ENCODE measurements at regions not wholly inside any gene's neighbourhood (a gene's known extent, or its start where the extent isn't known, plus 50 kb on each side); places are given as distances from the start of the nearest gene placed in this dataset.

DNA sequence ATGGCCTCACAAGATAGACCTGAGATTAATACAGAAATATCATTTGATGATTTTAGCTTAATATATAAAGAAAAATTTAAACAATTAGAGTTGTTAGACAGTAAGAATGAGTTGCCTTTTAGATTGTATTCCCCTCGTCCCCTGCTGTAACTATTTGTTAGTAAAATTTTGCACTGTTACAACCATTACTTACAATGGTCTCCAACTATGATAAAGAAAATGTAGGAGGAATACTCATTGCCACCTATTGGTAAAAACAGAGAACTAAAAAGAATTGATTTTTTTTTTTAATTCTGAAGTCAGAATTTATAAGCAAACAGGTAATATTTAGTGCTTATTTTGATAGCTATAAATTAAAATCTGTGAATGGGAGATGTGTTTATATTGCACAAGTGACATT is 937.6 kb downstream of the TLE4 start (continued):
- TF ChIP-seq, protein P1, sequence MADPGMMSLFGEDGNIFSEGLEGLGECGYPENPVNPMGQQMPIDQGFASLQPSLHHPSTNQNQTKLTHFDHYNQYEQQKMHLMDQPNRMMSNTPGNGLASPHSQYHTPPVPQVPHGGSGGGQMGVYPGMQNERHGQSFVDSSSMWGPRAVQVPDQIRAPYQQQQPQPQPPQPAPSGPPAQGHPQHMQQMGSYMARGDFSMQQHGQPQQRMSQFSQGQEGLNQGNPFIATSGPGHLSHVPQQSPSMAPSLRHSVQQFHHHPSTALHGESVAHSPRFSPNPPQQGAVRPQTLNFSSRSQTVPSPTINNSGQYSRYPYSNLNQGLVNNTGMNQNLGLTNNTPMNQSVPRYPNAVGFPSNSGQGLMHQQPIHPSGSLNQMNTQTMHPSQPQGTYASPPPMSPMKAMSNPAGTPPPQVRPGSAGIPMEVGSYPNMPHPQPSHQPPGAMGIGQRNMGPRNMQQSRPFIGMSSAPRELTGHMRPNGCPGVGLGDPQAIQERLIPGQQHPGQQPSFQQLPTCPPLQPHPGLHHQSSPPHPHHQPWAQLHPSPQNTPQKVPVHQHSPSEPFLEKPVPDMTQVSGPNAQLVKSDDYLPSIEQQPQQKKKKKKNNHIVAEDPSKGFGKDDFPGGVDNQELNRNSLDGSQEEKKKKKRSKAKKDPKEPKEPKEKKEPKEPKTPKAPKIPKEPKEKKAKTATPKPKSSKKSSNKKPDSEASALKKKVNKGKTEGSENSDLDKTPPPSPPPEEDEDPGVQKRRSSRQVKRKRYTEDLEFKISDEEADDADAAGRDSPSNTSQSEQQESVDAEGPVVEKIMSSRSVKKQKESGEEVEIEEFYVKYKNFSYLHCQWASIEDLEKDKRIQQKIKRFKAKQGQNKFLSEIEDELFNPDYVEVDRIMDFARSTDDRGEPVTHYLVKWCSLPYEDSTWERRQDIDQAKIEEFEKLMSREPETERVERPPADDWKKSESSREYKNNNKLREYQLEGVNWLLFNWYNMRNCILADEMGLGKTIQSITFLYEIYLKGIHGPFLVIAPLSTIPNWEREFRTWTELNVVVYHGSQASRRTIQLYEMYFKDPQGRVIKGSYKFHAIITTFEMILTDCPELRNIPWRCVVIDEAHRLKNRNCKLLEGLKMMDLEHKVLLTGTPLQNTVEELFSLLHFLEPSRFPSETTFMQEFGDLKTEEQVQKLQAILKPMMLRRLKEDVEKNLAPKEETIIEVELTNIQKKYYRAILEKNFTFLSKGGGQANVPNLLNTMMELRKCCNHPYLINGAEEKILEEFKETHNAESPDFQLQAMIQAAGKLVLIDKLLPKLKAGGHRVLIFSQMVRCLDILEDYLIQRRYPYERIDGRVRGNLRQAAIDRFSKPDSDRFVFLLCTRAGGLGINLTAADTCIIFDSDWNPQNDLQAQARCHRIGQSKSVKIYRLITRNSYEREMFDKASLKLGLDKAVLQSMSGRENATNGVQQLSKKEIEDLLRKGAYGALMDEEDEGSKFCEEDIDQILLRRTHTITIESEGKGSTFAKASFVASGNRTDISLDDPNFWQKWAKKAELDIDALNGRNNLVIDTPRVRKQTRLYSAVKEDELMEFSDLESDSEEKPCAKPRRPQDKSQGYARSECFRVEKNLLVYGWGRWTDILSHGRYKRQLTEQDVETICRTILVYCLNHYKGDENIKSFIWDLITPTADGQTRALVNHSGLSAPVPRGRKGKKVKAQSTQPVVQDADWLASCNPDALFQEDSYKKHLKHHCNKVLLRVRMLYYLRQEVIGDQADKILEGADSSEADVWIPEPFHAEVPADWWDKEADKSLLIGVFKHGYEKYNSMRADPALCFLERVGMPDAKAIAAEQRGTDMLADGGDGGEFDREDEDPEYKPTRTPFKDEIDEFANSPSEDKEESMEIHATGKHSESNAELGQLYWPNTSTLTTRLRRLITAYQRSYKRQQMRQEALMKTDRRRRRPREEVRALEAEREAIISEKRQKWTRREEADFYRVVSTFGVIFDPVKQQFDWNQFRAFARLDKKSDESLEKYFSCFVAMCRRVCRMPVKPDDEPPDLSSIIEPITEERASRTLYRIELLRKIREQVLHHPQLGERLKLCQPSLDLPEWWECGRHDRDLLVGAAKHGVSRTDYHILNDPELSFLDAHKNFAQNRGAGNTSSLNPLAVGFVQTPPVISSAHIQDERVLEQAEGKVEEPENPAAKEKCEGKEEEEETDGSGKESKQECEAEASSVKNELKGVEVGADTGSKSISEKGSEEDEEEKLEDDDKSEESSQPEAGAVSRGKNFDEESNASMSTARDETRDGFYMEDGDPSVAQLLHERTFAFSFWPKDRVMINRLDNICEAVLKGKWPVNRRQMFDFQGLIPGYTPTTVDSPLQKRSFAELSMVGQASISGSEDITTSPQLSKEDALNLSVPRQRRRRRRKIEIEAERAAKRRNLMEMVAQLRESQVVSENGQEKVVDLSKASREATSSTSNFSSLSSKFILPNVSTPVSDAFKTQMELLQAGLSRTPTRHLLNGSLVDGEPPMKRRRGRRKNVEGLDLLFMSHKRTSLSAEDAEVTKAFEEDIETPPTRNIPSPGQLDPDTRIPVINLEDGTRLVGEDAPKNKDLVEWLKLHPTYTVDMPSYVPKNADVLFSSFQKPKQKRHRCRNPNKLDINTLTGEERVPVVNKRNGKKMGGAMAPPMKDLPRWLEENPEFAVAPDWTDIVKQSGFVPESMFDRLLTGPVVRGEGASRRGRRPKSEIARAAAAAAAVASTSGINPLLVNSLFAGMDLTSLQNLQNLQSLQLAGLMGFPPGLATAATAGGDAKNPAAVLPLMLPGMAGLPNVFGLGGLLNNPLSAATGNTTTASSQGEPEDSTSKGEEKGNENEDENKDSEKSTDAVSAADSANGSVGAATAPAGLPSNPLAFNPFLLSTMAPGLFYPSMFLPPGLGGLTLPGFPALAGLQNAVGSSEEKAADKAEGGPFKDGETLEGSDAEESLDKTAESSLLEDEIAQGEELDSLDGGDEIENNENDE (IDR thresholded peaks at IDR 0.05; ENCODE audit: insufficient replicate concordance, low read length): no peak
- TF ChIP-seq GTF2F1 (IDR thresholded peaks at IDR 0.05; ENCODE audit: borderline replicate concordance, low read depth, low read length) (no peak), CBX8 (IDR thresholded peaks at IDR 0.05; ENCODE audit: borderline replicate concordance, low read depth, low read length) (no peak), TAF7 (optimal IDR thresholded peaks at IDR 0.05; ENCODE audit: borderline replicate concordance, low read depth, low read length) (no peak)
